ENCODE measurements at regions not wholly inside any gene's neighbourhood (a gene's known extent, or its start where the extent isn't known, plus 50 kb on each side); places are given as distances from the start of the nearest gene placed in this dataset.

GRCh38 chr6:94414041-94414440 lies 994.7 kb upstream of the EPHA7 start:
- TF ChIP-seq CTCF (IDR thresholded peaks at IDR 0.05; ENCODE audit: poor library complexity, severe bottlenecking) (no peak), EZH2 (IDR thresholded peaks at IDR 0.05; ENCODE audit: borderline replicate concordance, insufficient read depth, low read length, poor library complexity, severe bottlenecking) (no peak), REST (IDR thresholded peaks at IDR 0.05; ENCODE audit: borderline replicate concordance) (no peak), POLR2AphosphoS5 (IDR thresholded peaks at IDR 0.05) (no peak), SMC3 (conservative IDR thresholded peaks at IDR 0.05; ENCODE audit: poor library complexity) (no peak), EP300 (conservative IDR thresholded peaks at IDR 0.05; ENCODE audit: poor library complexity, severe bottlenecking) (no peak), RAD21 (conservative IDR thresholded peaks at IDR 0.05) (no peak), TAF1 (IDR thresholded peaks at IDR 0.05; ENCODE audit: low read depth) (no peak), MXI1 (conservative IDR thresholded peaks at IDR 0.05; ENCODE audit: poor library complexity, severe bottlenecking) (no peak)

Data from neural cell (in vitro differentiated cells).